NCI-H1105 treated with DMSO at 0.1 percent for 48 hours (cell line): ENCODE measurements at regions not wholly inside any gene's neighbourhood (a gene's known extent, or its start where the extent isn't known, plus 50 kb on each side); places are given as distances from the start of the nearest gene placed in this dataset.
"Not testable (repeated sequence)": the region's sequence is repeated elsewhere in the genome, so short reads cannot be mapped to it uniquely, and the experiment has no call there.

ENCODE experiments used
- DNase-seq: peaks from one replicate; lab custom pipeline; 2025; lab: John Stamatoyannopoulos, UW

GRCh38 chr4:79850626-79851025 is 222.4 kb downstream of the ANTXR2 start:
- DNase-seq, result no peak

DNA sequence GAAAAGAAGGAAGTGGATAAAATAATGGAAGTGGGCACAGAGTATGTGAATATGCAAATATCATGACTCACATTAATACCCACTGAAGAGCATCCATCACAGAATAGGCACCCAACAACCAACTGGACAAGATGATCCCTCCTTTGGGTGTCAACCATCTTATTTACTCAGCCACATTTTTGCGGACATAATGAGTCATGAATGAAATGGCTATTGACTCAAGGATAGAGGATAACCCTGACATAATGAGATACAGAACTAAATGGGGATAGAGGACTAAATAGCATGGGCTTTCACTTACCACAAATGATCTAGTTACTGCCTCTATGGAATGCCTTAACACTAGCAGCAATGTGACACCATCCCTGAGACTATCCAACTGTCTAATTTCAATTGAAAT is 224.7 kb downstream of the ANTXR2 start:
- DNase-seq, result no peak

DNA sequence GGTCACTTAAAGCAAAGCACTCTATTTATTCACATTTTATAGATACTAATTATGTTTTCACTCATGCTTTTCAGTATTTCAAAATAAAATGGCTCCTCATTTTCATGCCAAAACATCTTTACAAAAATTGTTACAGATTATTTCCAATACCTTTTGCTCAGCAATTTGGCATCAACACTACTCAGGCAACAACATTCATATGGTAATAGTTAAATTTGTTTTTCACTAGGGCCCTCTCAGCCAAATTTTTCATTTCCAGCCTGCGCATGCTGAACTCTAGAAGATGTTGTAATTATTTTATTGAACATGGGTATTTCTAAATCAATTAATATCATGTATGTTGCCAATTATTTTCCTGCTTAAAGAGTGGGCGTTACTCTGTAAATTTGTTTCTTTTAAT is 225.6 kb downstream of the ANTXR2 start:
- no peak for DNase-seq

GRCh38 chr4:79842162-79842561 is 230.9 kb downstream of the ANTXR2 start:
- no peak for DNase-seq

- DNase-seq, result no peak
Measured at GRCh38 chr4:79833857-79834256, 239.2 kb downstream of the ANTXR2 start.

DNA sequence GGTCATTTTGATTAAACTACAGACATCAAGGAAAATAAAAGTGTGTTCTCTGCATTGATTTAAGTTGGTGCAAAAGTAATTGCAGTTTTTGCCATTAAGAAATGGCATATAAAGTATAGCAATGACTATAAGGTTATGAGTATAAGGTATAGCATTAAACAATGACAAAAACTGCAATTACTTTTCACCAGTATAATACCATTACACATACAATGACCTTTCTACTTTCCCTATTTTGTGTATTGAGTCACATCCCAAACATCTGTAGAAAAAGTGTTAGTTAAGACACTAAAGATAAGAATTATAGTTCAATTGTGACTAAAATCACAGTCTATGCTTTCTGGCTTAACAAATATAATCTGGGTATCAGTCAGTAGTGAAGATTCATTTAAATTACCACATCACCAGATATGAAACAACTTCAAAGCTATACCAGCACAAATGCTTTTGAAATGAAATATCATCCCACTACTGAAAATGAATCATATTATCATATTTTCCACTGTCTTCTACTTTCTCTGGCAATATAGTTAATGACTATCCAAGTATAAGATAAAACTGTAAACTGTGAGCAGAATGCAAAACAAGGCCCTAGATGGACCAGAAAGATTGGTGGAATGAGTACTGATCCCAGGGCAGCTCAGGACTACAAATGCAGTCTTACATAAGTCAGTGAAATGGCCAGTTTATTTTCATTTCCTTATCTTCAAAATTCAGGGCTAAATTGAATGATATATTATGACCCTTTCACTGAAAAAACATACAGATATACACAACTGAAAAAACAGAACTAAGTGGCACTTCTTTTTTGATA is 241.1 kb downstream of the ANTXR2 start:
- no peak for DNase-seq

GRCh38 chr4:79831119-79831528 is 241.9 kb downstream of the ANTXR2 start:
- no peak for DNase-seq

DNA sequence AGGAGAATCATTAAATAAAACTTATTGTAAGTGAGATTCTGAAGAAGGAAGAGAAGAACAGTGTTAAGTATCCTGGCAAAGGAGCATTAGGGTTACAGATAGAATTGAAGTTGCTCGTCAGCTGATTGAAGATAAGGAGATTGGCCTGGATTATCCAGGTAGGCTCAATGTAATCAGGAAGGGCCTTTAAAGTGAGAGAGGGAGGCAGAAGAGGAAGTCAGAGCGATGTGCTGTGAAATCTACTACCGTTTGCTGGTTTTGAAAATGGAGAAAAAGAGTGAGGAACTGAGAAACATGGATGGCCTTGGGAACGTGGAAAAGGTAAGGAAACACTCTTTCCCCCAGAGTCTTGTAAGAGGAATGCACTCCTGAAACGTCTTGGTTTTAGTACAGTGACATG is 245.7 kb downstream of the ANTXR2 start:
- DNase-seq, result no peak

DNA sequence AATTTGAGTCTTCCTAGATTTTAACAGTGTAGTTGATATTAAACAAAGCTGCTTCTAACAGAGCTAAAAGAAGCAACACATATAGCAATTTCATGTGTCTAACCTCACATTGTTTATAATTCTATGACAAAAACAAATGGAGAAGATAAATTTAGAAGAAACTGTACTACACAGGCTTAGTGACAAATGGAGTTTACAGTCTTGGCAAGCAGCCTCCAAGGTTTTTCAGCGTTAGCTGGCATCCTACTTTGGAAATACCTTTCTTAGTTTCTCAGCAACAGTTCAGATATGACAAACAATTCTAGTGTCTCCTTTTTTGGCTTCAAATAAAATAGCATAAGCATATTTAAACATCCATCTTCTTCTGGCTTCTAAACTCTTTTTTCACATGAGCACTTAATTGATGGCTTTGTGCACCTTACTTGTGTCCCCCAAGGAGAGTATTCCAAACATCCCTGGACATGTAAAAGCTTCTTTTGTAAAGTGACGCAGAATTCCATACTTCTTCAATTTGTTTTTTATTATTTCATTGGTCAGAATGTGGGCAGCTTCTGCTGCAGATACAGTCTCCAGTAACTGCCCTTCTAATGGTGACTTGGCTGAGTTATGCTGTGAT is 249.8 kb downstream of the ANTXR2 start:
- DNase-seq, result no peak

DNA sequence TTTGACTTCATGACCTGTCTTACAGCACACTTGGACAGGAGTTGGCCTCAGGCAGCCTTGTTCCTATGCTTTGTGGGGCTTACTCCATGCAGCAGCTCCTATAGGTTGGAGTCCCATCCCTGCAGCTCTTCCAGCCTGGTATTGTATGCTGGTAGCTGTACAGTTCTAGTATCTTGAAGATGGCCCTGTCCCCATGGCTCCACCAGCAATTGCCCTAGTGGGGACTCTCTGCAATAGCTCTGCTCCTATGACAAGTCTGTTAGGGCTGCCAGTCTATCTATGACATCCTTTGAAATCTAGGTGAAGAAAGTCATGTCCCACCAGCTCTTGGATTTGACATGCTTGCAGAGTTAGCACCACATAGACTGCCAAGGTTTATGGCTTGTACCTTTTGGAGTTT is 252.6 kb downstream of the ANTXR2 start:
- DNase-seq, result no peak

DNA sequence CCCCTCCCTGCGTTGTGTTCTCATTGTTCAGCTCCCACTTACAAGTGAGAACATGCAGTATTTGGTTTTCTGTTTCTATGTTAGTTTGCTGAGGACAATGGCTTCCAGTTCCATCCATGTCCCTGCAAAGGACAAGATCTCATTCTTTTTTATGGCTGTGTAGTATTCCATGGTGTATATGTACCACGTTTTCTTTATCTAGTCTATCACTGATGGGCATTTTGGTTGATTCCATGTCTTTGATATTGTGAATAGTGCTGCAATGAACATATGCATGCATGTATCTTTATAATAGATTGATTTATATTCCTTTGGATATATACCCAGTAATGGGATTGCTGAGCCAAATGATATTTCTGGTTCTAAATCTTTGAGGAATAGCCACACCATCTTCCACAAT is 265.1 kb downstream of the ANTXR2 start:
- not testable (repeated sequence) for DNase-seq

DNA sequence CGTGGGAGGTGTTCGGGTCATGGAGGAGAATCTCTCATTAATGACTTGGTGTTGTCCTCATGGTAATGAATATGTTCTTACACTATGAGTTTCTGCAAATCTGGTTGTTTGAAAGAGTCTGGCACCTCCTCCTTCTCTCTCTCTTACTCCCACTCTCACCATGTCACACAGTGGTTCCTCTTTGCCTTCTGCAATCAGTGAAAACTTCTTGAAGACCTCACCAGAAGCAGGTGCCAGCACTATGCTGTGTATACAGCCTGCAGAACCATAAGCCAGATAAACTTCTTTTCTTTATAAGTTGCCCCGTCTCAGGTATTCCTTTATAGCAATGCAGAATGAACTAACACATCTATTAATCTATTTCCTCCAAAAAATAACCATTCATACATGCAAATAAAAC is 275.0 kb downstream of the ANTXR2 start:
- DNase-seq, result no peak

DNA sequence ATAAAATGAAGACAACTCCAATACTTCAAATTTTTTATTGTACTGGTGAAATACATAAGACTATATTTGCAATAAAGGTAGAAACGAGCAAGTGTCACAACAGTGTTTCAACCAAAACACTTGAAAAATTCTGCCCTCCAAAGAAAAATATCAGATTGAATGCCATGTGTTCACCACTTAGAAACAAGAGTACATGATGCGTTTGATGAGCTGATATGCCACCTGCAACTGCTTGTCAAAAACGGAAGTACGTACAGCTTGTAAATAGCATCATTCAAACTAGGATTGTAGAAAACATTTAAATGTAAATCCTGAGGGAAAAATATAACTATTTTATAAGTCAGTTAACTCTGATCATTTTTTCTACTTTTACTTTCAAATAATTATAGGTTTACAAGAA is 276.1 kb downstream of the ANTXR2 start:
- no peak for DNase-seq

GRCh38 chr4:79788884-79789283 is 284.1 kb downstream of the ANTXR2 start:
- DNase-seq, result no peak

DNA sequence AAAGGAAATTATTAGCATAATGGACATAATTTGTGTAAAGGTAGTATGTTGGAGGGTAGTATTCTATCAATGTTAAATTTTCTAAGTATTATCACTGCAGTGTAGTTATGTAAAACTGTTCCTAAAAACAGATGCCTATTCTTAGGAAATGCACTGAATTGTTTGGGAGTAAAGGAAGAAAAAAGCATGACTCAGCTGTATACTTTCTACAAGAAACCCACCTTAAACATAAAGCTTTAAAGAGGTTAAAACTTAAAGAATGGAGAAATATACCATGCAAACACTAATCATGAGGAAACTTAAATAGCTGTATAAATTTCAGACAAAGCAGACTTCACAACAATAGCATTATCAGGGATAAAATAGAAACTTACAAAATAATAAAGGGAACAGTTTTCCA is 292.9 kb downstream of the ANTXR2 start:
- no peak for DNase-seq

- DNase-seq, result no peak
Measured at GRCh38 chr4:79772510-79772909, 300.5 kb downstream of the ANTXR2 start.

- no peak for DNase-seq
Measured at GRCh38 chr4:79764120-79764519, 308.9 kb downstream of the ANTXR2 start.

DNA sequence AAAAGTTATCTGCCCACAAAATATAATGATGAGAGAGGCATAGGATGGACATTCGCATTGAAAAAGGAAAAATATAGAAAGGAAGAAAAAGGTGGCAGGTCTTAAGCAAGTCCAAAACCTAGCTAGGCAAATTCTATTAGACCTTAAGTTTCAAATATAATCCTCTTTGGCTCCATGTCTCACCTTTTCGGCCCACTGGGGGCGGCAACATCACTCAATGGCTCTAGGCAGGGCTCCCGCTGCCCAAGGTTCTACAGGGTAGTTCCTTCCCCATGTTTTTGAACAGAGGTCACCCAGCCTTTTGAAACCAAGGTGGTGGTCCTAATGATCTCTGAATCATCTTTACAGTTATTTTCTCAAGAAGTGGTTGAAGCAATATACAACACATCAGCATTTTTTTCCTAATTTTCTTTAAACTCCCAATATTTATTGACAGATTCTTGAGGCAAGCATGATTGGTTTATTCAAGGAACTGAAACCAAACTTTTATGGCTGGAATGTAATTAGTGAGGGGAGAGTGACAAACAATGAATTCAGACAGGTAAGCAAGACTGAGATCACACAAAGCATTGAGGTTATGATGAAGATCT is 309.4 kb downstream of the ANTXR2 start:
- no peak for DNase-seq

GRCh38 chr4:79759793-79760192 is 313.2 kb downstream of the ANTXR2 start:
- no peak for DNase-seq

GRCh38 chr4:79757600-79757999 is 315.4 kb downstream of the ANTXR2 start:
- DNase-seq, result no peak

DNA sequence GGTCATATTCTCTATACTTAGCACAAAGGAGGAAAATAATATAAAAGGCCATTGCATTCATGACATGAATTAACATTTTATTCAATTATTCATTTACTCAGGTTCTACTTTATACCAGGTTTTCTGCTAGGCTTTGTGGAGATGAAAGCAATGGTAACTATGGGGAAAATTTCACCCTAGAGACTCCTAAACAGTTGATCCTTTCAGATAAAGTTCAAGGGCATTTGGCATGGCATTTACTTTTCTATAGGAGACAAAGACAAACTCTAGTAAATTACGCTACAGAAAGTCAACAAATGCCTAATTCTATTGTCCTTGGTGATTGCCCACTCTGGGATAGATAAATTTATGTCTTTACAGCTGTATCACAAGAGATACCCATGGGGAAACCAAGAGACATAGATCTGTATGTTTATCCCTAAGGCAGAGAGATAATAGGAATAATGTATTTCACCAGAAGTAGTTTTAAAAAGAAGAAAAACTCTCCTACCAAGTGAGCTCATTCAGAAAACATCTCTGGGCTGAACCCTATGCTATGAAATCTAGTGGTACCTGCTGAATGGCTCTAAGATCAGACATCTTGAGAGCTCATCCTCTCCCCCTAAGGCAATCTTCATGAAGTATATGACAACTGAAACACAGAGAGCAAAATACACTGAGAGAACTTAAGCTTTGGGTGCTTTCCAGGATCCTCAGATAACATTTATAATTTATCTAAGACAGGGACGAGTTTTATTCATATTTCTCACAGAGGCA is 316.7 kb downstream of the ANTXR2 start:
- DNase-seq, result no peak

GRCh38 chr4:79748835-79749234 is 324.2 kb downstream of the ANTXR2 start:
- no peak for DNase-seq

- no peak for DNase-seq
Measured at GRCh38 chr4:79747252-79747651, 325.8 kb downstream of the ANTXR2 start.
